Liver (tissue), 8 donors: ENCODE measurements at regions not wholly inside any gene's neighbourhood (a gene's known extent, or its start where the extent isn't known, plus 50 kb on each side); places are given as distances from the start of the nearest gene placed in this dataset.
A peak's percentile ranks its signal among the peaks of the same experiment; 100 is the strongest.

ENCODE experiments used
- DNase-seq: peaks from one replicate; pipeline ENCODE4 v3.0.0-alpha.2; 2017; ENCODE audit warnings: low spot score
- H3K27ac ChIP-seq, 2 donors: one replicate each; pipeline ENCODE4 v1.7.0; 2013; ENCODE audit warnings: inconsistent platforms in 2 of 2, low read length in 2 of 2, control low read depth in 1 of 2, low read depth in 1 of 2, mild to moderate bottlenecking in 1 of 2
- H3K27me3 ChIP-seq, 4 donors: one replicate each; pipeline versions ENCODE4 v1.6.1 to v1.7.0; 2013; ENCODE audit warnings: low read length in 3 of 4, inconsistent platforms in 1 of 4, mild to moderate bottlenecking in 1 of 4, moderate library complexity in 1 of 4; ENCODE audit not compliant: control insufficient read depth in 4 of 4, insufficient read depth in 4 of 4
- H3K36me3 ChIP-seq, 4 donors: one replicate each; pipeline versions ENCODE4 v1.6.1 to v1.7.0; 2013; ENCODE audit warnings: low read length in 3 of 4, mild to moderate bottlenecking in 3 of 4, low read depth in 1 of 4, moderate library complexity in 1 of 4; ENCODE audit not compliant: control insufficient read depth in 4 of 4, insufficient read depth in 3 of 4
- H3K4me1 ChIP-seq, 4 donors: one replicate each; pipeline versions ENCODE4 v1.6.1 to v1.7.0; 2013; ENCODE audit warnings: low read length in 3 of 4, mild to moderate bottlenecking in 3 of 4, moderate library complexity in 1 of 4; ENCODE audit not compliant: control insufficient read depth in 4 of 4, insufficient read depth in 4 of 4
- H3K4me3 ChIP-seq, 3 donors: one replicate each; pipeline versions ENCODE4 v1.6.1 to v1.7.0; 2013; ENCODE audit warnings: low read length in 3 of 3, control low read depth in 1 of 3, low read depth in 1 of 3, mild to moderate bottlenecking in 1 of 3
- H3K9ac ChIP-seq, 2 donors: one replicate each; pipeline ENCODE4 v1.7.0; 2013; ENCODE audit warnings: low read length in 2 of 2, mild to moderate bottlenecking in 2 of 2, moderate library complexity in 2 of 2, control low read depth in 1 of 2, low read depth in 1 of 2
- H3K9me3 ChIP-seq, 4 donors: one replicate each; pipeline versions ENCODE4 v1.6.1 to v1.7.0; 2013; ENCODE audit warnings: low read length in 3 of 4; ENCODE audit not compliant: control insufficient read depth in 4 of 4
- ATF3 ChIP-seq: IDR thresholded peaks from 2 replicates; pipeline ENCODE4 v1.6.1; 2016; ENCODE audit warnings: antibody characterized with exemption
- EGR1 ChIP-seq, 2 donors: IDR thresholded peaks; 2 replicates each; pipeline ENCODE4 v1.6.1; 2016 to 2018; ENCODE audit warnings: antibody characterized with exemption in 2 of 2, low read depth in 2 of 2
- FOXA1 ChIP-seq: IDR thresholded peaks from 2 replicates; pipeline ENCODE4 v1.6.1; 2016; ENCODE audit warnings: antibody characterized with exemption
- FOXA2 ChIP-seq: IDR thresholded peaks from 2 replicates; pipeline ENCODE4 v1.6.1; 2016; ENCODE audit warnings: antibody characterized with exemption
- GABPA ChIP-seq, 2 donors: IDR thresholded peaks in 1 of 2; conservative IDR thresholded peaks in 1 of 2; 2 replicates each; pipeline ENCODE4 v1.6.1; 2016; ENCODE audit warnings: antibody characterized with exemption in 2 of 2, mild to moderate bottlenecking in 1 of 2, moderate library complexity in 1 of 2
- HNF4A ChIP-seq, 2 donors: conservative IDR thresholded peaks; 2 replicates each; pipeline ENCODE4 v1.6.1; 2016; ENCODE audit warnings: antibody characterized with exemption in 2 of 2, mild to moderate bottlenecking in 2 of 2
- HNF4G ChIP-seq: IDR thresholded peaks from 2 replicates; pipeline ENCODE4 v1.6.1; 2016; ENCODE audit warnings: antibody characterized with exemption
- JUND ChIP-seq, 2 donors: IDR thresholded peaks; 2 replicates each; pipeline ENCODE4 v1.6.1; 2016; ENCODE audit warnings: antibody characterized with exemption in 2 of 2
- NR2F2 ChIP-seq: IDR thresholded peaks from 2 replicates; pipeline ENCODE4 v1.6.1; 2016; ENCODE audit warnings: antibody characterized with exemption
- RAD21 ChIP-seq, 2 donors: IDR thresholded peaks; 2 replicates each; pipeline ENCODE4 v1.6.1; 2016; ENCODE audit warnings: antibody characterized with exemption in 2 of 2, mild to moderate bottlenecking in 2 of 2
- REST ChIP-seq: IDR thresholded peaks from 2 replicates; pipeline ENCODE4 v1.6.1; 2016; ENCODE audit warnings: antibody characterized with exemption, mild to moderate bottlenecking
- RXRA ChIP-seq, 2 donors: IDR thresholded peaks; 2 replicates each; pipeline ENCODE4 v1.6.1; 2017 to 2018; ENCODE audit warnings: antibody characterized with exemption in 2 of 2, mild to moderate bottlenecking in 1 of 2
- SP1 ChIP-seq: IDR thresholded peaks from 2 replicates; pipeline ENCODE4 v1.6.1; 2018; ENCODE audit warnings: antibody characterized with exemption, mild to moderate bottlenecking
- TAF1 ChIP-seq: conservative IDR thresholded peaks from 2 replicates; pipeline ENCODE4 v1.6.1; 2016; ENCODE audit warnings: antibody characterized with exemption, mild to moderate bottlenecking
- YY1 ChIP-seq: IDR thresholded peaks from 2 replicates; pipeline ENCODE4 v1.6.1; 2016; ENCODE audit warnings: antibody characterized with exemption, mild to moderate bottlenecking
- ZBTB33 ChIP-seq: IDR thresholded peaks from 2 replicates; pipeline ENCODE4 v1.6.1; 2016; ENCODE audit warnings: antibody characterized with exemption
- WGBS: extraction: QIAGEN DNeasy Blood & Tissue Kit; methylation state at CpG from one replicate; pipeline ENCODE4 v1.1.7; 2013; 5-methylcytosine and 5-hydroxymethylcytosine counted together
- TF ChIP-seq, protein P1 (sequence below): IDR thresholded peaks from 2 replicates; pipeline ENCODE4 v1.6.1; 2016; ENCODE audit warnings: antibody characterized with exemption
- TF ChIP-seq, protein P2 (sequence below): fragments of 150-350 bp; IDR thresholded peaks from 2 replicates; pipeline ENCODE4 v1.5.1; 2017; ENCODE audit warnings: improper control_type of control experiment, low read depth, low read length; ENCODE audit not compliant: missing input control
- donor health status: healthy.
- donor health status: healthy.
- donor health status: healthy.
- donor health status: healthy.
- donor health status: healthy.

GRCh38 chr10:131617113-131617858 is 283.5 kb upstream of the PPP2R2D start:
- H3K27me3 ChIP-seq, result peaks cover 0 to 6% (median 0%) of the 10 kb centered on the region in 4 donors
- TF ChIP-seq EGR1 (IDR thresholded peaks at IDR 0.05; ENCODE audit: low read depth in 2 of 2), result no peak
- TF ChIP-seq GABPA (IDR thresholded peaks at IDR 0.05 in 1 of 2, conservative IDR thresholded peaks at IDR 0.05 in 1 of 2), result no peak
- no peak for TF ChIP-seq HNF4A (conservative IDR thresholded peaks at IDR 0.05)
- no peak for TF ChIP-seq JUND (IDR thresholded peaks at IDR 0.05)
- TF ChIP-seq, protein P1, sequence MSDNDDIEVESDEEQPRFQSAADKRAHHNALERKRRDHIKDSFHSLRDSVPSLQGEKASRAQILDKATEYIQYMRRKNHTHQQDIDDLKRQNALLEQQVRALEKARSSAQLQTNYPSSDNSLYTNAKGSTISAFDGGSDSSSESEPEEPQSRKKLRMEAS, result no peak
- no peak for TF ChIP-seq FOXA2
- TF ChIP-seq, protein P2, sequence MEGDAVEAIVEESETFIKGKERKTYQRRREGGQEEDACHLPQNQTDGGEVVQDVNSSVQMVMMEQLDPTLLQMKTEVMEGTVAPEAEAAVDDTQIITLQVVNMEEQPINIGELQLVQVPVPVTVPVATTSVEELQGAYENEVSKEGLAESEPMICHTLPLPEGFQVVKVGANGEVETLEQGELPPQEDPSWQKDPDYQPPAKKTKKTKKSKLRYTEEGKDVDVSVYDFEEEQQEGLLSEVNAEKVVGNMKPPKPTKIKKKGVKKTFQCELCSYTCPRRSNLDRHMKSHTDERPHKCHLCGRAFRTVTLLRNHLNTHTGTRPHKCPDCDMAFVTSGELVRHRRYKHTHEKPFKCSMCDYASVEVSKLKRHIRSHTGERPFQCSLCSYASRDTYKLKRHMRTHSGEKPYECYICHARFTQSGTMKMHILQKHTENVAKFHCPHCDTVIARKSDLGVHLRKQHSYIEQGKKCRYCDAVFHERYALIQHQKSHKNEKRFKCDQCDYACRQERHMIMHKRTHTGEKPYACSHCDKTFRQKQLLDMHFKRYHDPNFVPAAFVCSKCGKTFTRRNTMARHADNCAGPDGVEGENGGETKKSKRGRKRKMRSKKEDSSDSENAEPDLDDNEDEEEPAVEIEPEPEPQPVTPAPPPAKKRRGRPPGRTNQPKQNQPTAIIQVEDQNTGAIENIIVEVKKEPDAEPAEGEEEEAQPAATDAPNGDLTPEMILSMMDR, result no peak
- no peak for TF ChIP-seq SP1
- no peak for TF ChIP-seq ATF3
- no peak for TF ChIP-seq NR2F2
- no peak for TF ChIP-seq REST
- no peak for TF ChIP-seq TAF1
- TF ChIP-seq FOXA1, result no peak
- no peaks in the 10 kb centered on the region for H3K9me3 ChIP-seq
- 90% methylated on average over 36 of the region's 36 CpGs for WGBS
- DNase-seq, result no peak
- H3K4me3 ChIP-seq, result no peak overlapping the region
- H3K9ac ChIP-seq, result no peak overlapping the region
- no peak overlapping the region for H3K27ac ChIP-seq
- no peaks in the 10 kb centered on the region for H3K36me3 ChIP-seq
- H3K4me1 ChIP-seq, result no peaks in the 10 kb centered on the region

- TF ChIP-seq FOXA2, result no peak
- no peak for TF ChIP-seq JUND (IDR thresholded peaks at IDR 0.05)
- no peak for TF ChIP-seq YY1
- no peak for TF ChIP-seq ZBTB33
- no peak for TF ChIP-seq FOXA1
- TF ChIP-seq NR2F2, result no peak
- TF ChIP-seq EGR1 (IDR thresholded peaks at IDR 0.05; ENCODE audit: low read depth in 2 of 2), result no peak
- no peak for TF ChIP-seq RAD21 (IDR thresholded peaks at IDR 0.05)
- no peak for TF ChIP-seq RXRA (IDR thresholded peaks at IDR 0.05)
- TF ChIP-seq HNF4A (conservative IDR thresholded peaks at IDR 0.05), result no peak
- TF ChIP-seq TAF1, result no peak
- TF ChIP-seq REST, result no peak
- no peak for TF ChIP-seq HNF4G
- WGBS, result 77% methylated on average over 21 of the region's 21 CpGs
- Histone ChIP-seq H3K9me3 (no peaks in the 10 kb centered on the region), H3K27me3 (peaks cover 0 to 4% (median 0%) of the 10 kb centered on the region in 4 donors), H3K4me3 (no peak overlapping the region), H3K27ac (no peak overlapping the region), H3K4me1 (no peaks in the 10 kb centered on the region), H3K9ac (no peak overlapping the region), H3K36me3 (no peaks in the 10 kb centered on the region)
- peak; percentile 27 for DNase-seq
These were observed 282.1 kb upstream of the PPP2R2D start for GRCh38 chr10:131618587-131619267.
